ENCODE measurements at regions not wholly inside any gene's neighbourhood (a gene's known extent, or its start where the extent isn't known, plus 50 kb on each side); places are given as distances from the start of the nearest gene placed in this dataset.
A peak's percentile ranks its signal among the peaks of the same experiment; 100 is the strongest.
"Not testable (repeated sequence)": the region's sequence is repeated elsewhere in the genome, so short reads cannot be mapped to it uniquely, and the experiment has no call there.

- H3K27ac ChIP-seq: no peak overlapping the region
- TF ChIP-seq ZFX (IDR thresholded peaks at IDR 0.05): no peak
- TF ChIP-seq CTCF (conservative IDR thresholded peaks at IDR 0.05): peak; percentile 30
Measured at GRCh38 chr4:98828801-98829200, 100.1 kb downstream of the EIF4E start.

- TF ChIP-seq ZFX (IDR thresholded peaks at IDR 0.05) (no peak), CTCF (conservative IDR thresholded peaks at IDR 0.05) (no peak)
- H3K27ac ChIP-seq: no peak overlapping the region
Measured at GRCh38 chr4:98827661-98828060, 101.3 kb downstream of the EIF4E start.

- H3K27ac ChIP-seq: no peak overlapping the region
- TF ChIP-seq CTCF (conservative IDR thresholded peaks at IDR 0.05): no peak
- TF ChIP-seq ZFX (IDR thresholded peaks at IDR 0.05): no peak
Measured at GRCh38 chr4:98822144-98822543, 106.8 kb downstream of the EIF4E start.

- not testable (repeated sequence) for H3K27ac ChIP-seq
Measured at GRCh38 chr4:98818116-98818515, 110.8 kb downstream of the EIF4E start.

GRCh38 chr4:98816816-98817215 is 112.1 kb downstream of the EIF4E start:
- no peak overlapping the region for H3K27ac ChIP-seq
- no peak for TF ChIP-seq ZFX (IDR thresholded peaks at IDR 0.05)
- TF ChIP-seq CTCF (conservative IDR thresholded peaks at IDR 0.05): no peak

GRCh38 chr4:98816386-98816785 is 112.5 kb downstream of the EIF4E start:
- no peak overlapping the region for H3K27ac ChIP-seq
- TF ChIP-seq CTCF (conservative IDR thresholded peaks at IDR 0.05) (no peak), ZFX (IDR thresholded peaks at IDR 0.05) (no peak)

- H3K27ac ChIP-seq: no peak overlapping the region
- TF ChIP-seq ZFX (IDR thresholded peaks at IDR 0.05): no peak
- TF ChIP-seq CTCF (conservative IDR thresholded peaks at IDR 0.05): no peak
Measured at GRCh38 chr4:98804403-98804802, 124.5 kb downstream of the EIF4E start.

GRCh38 chr4:98803251-98803650 is 125.7 kb downstream of the EIF4E start:
- H3K27ac ChIP-seq: no peak overlapping the region
- TF ChIP-seq CTCF (conservative IDR thresholded peaks at IDR 0.05): no peak
- TF ChIP-seq ZFX (IDR thresholded peaks at IDR 0.05): no peak
